Panc1 (cell line): ENCODE measurements at regions not wholly inside any gene's neighbourhood (a gene's known extent, or its start where the extent isn't known, plus 50 kb on each side); places are given as distances from the start of the nearest gene placed in this dataset.
A peak's percentile ranks its signal among the peaks of the same experiment; 100 is the strongest.

Experiments used
- ATAC-seq: fragments of 200-7000 bp; cut with Tn5 transposase; 2 replicates; pipeline ENCODE4 v1.9.1; 2020; ENCODE audit warnings: mild to moderate bottlenecking, moderate library complexity
- BruUV-seq: library from RNA; stranded (reverse); fragments of 400-500 nt; replicated peaks from 2 replicates; lab custom pipeline; 2021; lab: Mats Ljungman, UMichigan
- CTCF ChIA-PET: fragments of 300-600 bp; sonication (Branson Sonifier 250); formaldehyde crosslinking; loops from one replicate; lab custom pipeline; 2022; ENCODE audit warnings: antibody characterized with exemption; lab: Charles Lee
- POLR2A ChIA-PET: fragments of 300-600 bp; sonication (Branson Sonifier 250); formaldehyde crosslinking; loops from one replicate; lab custom pipeline; 2022; ENCODE audit warnings: antibody characterized with exemption; lab: Charles Lee
- DNase-seq: peaks from one replicate; pipeline ENCODE4 v3.0.0-alpha.2; 2010; ENCODE audit warnings: low read depth, low spot score
- H3K27ac ChIP-seq: 2 replicates; pipeline ENCODE4 v1.5.1; 2011; ENCODE audit warnings: mild to moderate bottlenecking, low read length, inconsistent platforms
- H3K27me3 ChIP-seq: fragments of 200-500 bp; sonication (Bioruptor generic); 2 replicates; pipeline ENCODE4 v1.6.0; 2014; ENCODE audit warnings: low read length, inconsistent platforms; ENCODE audit not compliant: control insufficient read depth, insufficient read depth
- H3K36me3 ChIP-seq: fragments of 200-500 bp; sonication (Bioruptor generic); 2 replicates; pipeline ENCODE4 v1.5.1; 2014; ENCODE audit warnings: inconsistent platforms, mild to moderate bottlenecking, low read length, moderate library complexity; ENCODE audit not compliant: control insufficient read depth, insufficient read depth
- H3K4me1 ChIP-seq: 2 replicates; pipeline ENCODE4 v1.5.1; 2011; ENCODE audit warnings: inconsistent platforms, mild to moderate bottlenecking, low read length, moderate library complexity; ENCODE audit not compliant: control insufficient read depth, insufficient read depth
- H3K4me3 ChIP-seq, 2 experiments: 2 replicates each; pipeline ENCODE4 v1.5.1; 2011 to 2012; ENCODE audit warnings: low read depth in 2 of 2, low read length in 2 of 2, mild to moderate bottlenecking in 2 of 2, inconsistent platforms in 1 of 2, moderate library complexity in 1 of 2
- H3K9me3 ChIP-seq: fragments of 200-500 bp; sonication (Bioruptor generic); 2 replicates; pipeline ENCODE4 v1.5.1; 2014; ENCODE audit warnings: low read depth, mild to moderate bottlenecking, inconsistent platforms, low read length, moderate library complexity; ENCODE audit not compliant: control insufficient read depth, insufficient read depth
- POLR2AphosphoS5 ChIP-seq: IDR thresholded peaks from 2 replicates; pipeline ENCODE4 v1.6.1; 2012; ENCODE audit warnings: mild to moderate bottlenecking, low read depth, low read length, moderate library complexity
- SIN3A ChIP-seq: IDR thresholded peaks from 2 replicates; pipeline ENCODE4 v1.6.1; 2012; ENCODE audit warnings: low read depth, mild to moderate bottlenecking, low read length, moderate library complexity, borderline replicate concordance; ENCODE audit not compliant: insufficient read depth
- TCF7L2 ChIP-seq: IDR thresholded peaks from 2 replicates; pipeline ENCODE4 v1.6.1; 2011; ENCODE audit warnings: mild to moderate bottlenecking, low read depth, low read length, inconsistent platforms
- in situ Hi-C: cut with HindIII; loops from 2 replicates; pipeline ENCODE4 v1.10.0; 2016; ENCODE audit warnings: low sequenced_read_pairs, low pct_unique_long_range_greater_than_20kb
- intact Hi-C: fragments of 100-400 bp; cut with micrococcal nuclease; formaldehyde crosslinking; loops from one replicate; pipeline ENCODE4 v1.10.0; 2022; ENCODE audit not compliant: unreplicated experiment
- TF ChIP-seq, protein P1 (sequence below): fragments of 450-650 bp; IDR thresholded peaks from 2 replicates; pipeline ENCODE4 v1.5.1; 2017; ENCODE audit warnings: mild to moderate bottlenecking
- TF ChIP-seq, protein P2 (sequence below), 2 experiments: IDR thresholded peaks; 2 replicates each; pipeline ENCODE4 v1.6.1; 2011 to 2012; ENCODE audit warnings: low read depth in 2 of 2, control low read depth in 1 of 2, low read length in 1 of 2, mild to moderate bottlenecking in 1 of 2, moderate library complexity in 1 of 2; ENCODE audit not compliant: insufficient read depth in 1 of 2

GRCh38 chr4:175891231-175891630, 79.2 kb upstream of the GPM6A start:
- BruUV-seq, result no TSS peak

GRCh38 chr4:175891851-175892250, 79.8 kb upstream of the GPM6A start:
- ATAC-seq, result no peak
- no TSS peak for BruUV-seq
- DNase-seq, result peak; percentile 8
- H3K27me3 ChIP-seq, result no peaks in the 10 kb centered on the region
- POLR2A ChIA-PET, result no interaction called here
- intact Hi-C loops, result loop anchor here (2.0 kb wide), 1 partner anchor 331 kb away; no protein-coding TSS in a partner anchor
- in situ Hi-C loops, result no loop called here
- no peaks in the 10 kb centered on the region for H3K9me3 ChIP-seq
- no peaks in the 10 kb centered on the region for H3K4me1 ChIP-seq
- H3K4me3 ChIP-seq, result no peak overlapping the region
- H3K27ac ChIP-seq, result no peak overlapping the region
- H3K36me3 ChIP-seq, result no peaks in the 10 kb centered on the region
- CTCF ChIA-PET, result no interaction called here
- TF ChIP-seq POLR2AphosphoS5 (no peak), TCF7L2 (no peak)
- TF ChIP-seq, protein P1, sequence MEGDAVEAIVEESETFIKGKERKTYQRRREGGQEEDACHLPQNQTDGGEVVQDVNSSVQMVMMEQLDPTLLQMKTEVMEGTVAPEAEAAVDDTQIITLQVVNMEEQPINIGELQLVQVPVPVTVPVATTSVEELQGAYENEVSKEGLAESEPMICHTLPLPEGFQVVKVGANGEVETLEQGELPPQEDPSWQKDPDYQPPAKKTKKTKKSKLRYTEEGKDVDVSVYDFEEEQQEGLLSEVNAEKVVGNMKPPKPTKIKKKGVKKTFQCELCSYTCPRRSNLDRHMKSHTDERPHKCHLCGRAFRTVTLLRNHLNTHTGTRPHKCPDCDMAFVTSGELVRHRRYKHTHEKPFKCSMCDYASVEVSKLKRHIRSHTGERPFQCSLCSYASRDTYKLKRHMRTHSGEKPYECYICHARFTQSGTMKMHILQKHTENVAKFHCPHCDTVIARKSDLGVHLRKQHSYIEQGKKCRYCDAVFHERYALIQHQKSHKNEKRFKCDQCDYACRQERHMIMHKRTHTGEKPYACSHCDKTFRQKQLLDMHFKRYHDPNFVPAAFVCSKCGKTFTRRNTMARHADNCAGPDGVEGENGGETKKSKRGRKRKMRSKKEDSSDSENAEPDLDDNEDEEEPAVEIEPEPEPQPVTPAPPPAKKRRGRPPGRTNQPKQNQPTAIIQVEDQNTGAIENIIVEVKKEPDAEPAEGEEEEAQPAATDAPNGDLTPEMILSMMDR, result peak; percentile 28; the same call in 1 of the 2 replicates
- TF ChIP-seq, protein P2, sequence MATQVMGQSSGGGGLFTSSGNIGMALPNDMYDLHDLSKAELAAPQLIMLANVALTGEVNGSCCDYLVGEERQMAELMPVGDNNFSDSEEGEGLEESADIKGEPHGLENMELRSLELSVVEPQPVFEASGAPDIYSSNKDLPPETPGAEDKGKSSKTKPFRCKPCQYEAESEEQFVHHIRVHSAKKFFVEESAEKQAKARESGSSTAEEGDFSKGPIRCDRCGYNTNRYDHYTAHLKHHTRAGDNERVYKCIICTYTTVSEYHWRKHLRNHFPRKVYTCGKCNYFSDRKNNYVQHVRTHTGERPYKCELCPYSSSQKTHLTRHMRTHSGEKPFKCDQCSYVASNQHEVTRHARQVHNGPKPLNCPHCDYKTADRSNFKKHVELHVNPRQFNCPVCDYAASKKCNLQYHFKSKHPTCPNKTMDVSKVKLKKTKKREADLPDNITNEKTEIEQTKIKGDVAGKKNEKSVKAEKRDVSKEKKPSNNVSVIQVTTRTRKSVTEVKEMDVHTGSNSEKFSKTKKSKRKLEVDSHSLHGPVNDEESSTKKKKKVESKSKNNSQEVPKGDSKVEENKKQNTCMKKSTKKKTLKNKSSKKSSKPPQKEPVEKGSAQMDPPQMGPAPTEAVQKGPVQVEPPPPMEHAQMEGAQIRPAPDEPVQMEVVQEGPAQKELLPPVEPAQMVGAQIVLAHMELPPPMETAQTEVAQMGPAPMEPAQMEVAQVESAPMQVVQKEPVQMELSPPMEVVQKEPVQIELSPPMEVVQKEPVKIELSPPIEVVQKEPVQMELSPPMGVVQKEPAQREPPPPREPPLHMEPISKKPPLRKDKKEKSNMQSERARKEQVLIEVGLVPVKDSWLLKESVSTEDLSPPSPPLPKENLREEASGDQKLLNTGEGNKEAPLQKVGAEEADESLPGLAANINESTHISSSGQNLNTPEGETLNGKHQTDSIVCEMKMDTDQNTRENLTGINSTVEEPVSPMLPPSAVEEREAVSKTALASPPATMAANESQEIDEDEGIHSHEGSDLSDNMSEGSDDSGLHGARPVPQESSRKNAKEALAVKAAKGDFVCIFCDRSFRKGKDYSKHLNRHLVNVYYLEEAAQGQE (IDR thresholded peaks at IDR 0.05; ENCODE audit: insufficient read depth in 1 of 2, low read depth in 2 of 2, low read length in 1 of 2), result no peak

More at GRCh38 chr4:175891231-175891630, 79.2 kb upstream of the GPM6A start:
- CTCF ChIA-PET, result no interaction called here
- intact Hi-C loops (no loop called here), in situ Hi-C loops (no loop called here)
- H3K27me3 ChIP-seq, result no peaks in the 10 kb centered on the region
- no peaks in the 10 kb centered on the region for H3K4me1 ChIP-seq
- no peaks in the 10 kb centered on the region for H3K36me3 ChIP-seq
- DNase-seq (no peak), ATAC-seq (no peak)
- no peaks in the 10 kb centered on the region for H3K9me3 ChIP-seq
- no peak overlapping the region for H3K27ac ChIP-seq
- POLR2A ChIA-PET, result no interaction called here
- H3K4me3 ChIP-seq, result no peak overlapping the region
- TF ChIP-seq SIN3A (no peak), TCF7L2 (no peak), POLR2AphosphoS5 (no peak)
- TF ChIP-seq, protein P2 (IDR thresholded peaks at IDR 0.05; ENCODE audit: insufficient read depth in 1 of 2, low read depth in 2 of 2, low read length in 1 of 2), result no peak
- TF ChIP-seq, protein P1, result no peak
